22Rv1 (cell line): ENCODE measurements at regions not wholly inside any gene's neighbourhood (a gene's known extent, or its start where the extent isn't known, plus 50 kb on each side); places are given as distances from the start of the nearest gene placed in this dataset.

Experiments used
- H3K27ac ChIP-seq: fragments of 450-650 bp; 2 replicates; pipeline ENCODE4 v1.5.1; 2017
- CTCF ChIP-seq: fragments of 450-650 bp; IDR thresholded peaks from 2 replicates; pipeline ENCODE4 v1.5.1; 2017; ENCODE audit warnings: mild to moderate bottlenecking
- ZFX ChIP-seq: fragments of 450-650 bp; IDR thresholded peaks from 2 replicates; pipeline ENCODE4 v1.6.1; 2017; ENCODE audit warnings: antibody characterized with exemption, borderline replicate concordance

GRCh38 chr3:154510780-154511179 is 80.8 kb upstream of the GPR149 start:
- TF ChIP-seq ZFX (no peak), CTCF (no peak)
- H3K27ac ChIP-seq = no peak overlapping the region

- TF ChIP-seq CTCF (no peak), ZFX (no peak)
- H3K27ac ChIP-seq = no peak overlapping the region
These were observed 77.7 kb upstream of the GPR149 start for GRCh38 chr3:154507727-154508126.

- H3K27ac ChIP-seq = no peak overlapping the region
- TF ChIP-seq ZFX (no peak), CTCF (no peak)
These were observed 67.0 kb upstream of the GPR149 start for GRCh38 chr3:154496978-154497377.

- H3K27ac ChIP-seq = no peak overlapping the region
- TF ChIP-seq ZFX (no peak), CTCF (no peak)
These were observed 66.5 kb upstream of the GPR149 start for GRCh38 chr3:154496540-154496939.

GRCh38 chr3:154486949-154487348 is 57.0 kb upstream of the GPR149 start:
- no peak for TF ChIP-seq ZFX
- no peak for TF ChIP-seq CTCF
- no peak overlapping the region for H3K27ac ChIP-seq

- H3K27ac ChIP-seq = no peak overlapping the region
- TF ChIP-seq CTCF (no peak), ZFX (no peak)
These were observed 52.5 kb upstream of the GPR149 start for GRCh38 chr3:154482507-154482906.

DNA sequence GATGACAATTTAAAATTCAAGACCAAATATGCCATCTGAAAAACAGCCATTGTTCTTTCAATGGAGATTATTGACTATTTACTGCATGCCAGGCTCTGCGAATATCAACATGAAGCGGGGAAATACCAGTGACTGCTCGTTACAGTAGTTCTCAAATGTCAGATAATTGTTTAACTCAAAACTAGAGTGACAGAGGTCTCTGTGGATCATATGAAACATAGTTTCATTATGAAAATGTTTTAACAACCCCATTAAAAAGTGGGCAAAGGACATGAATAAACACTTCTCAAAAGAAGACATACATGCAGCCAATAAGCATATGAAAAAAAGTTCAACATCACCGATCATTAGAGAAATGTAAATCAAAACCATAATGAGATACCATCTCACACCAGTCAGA is 50.0 kb upstream of the GPR149 start:
- TF ChIP-seq CTCF (no peak), ZFX (no peak)
- H3K27ac ChIP-seq = no peak overlapping the region
